MCF 10A (cell line): ENCODE measurements at regions not wholly inside any gene's neighbourhood (a gene's known extent, or its start where the extent isn't known, plus 50 kb on each side); places are given as distances from the start of the nearest gene placed in this dataset.

Experiments used
- BruUV-seq: library from RNA; stranded (reverse); fragments of 400-500 nt; replicated peaks from 2 replicates; lab custom pipeline; 2021; lab: Mats Ljungman, UMichigan
- CTCF ChIA-PET: fragments of 300-600 bp; sonication (Branson Sonifier 250); formaldehyde crosslinking; extraction: SDS; loops from one replicate; lab custom pipeline; 2021; ENCODE audit warnings: antibody characterized with exemption, inconsistent platforms; lab: Yijun Ruan, JAX
- POLR2A ChIA-PET: fragments of 300-600, 350-650 bp; sonication (Branson Sonifier 250); formaldehyde crosslinking; extraction: SDS; loops from one replicate; lab custom pipeline; 2020; ENCODE audit warnings: antibody characterized with exemption, inconsistent platforms; lab: Yijun Ruan, JAX
- DNase-seq: peaks from one replicate; pipeline ENCODE4 v3.0.0-alpha.2; 2018; ENCODE audit not compliant: unreplicated experiment
- H3K27ac Mint-ChIP-seq: one replicate; pipeline ENCODE4 v1.8.0; 2022; ENCODE audit warnings: mild to moderate bottlenecking, low read depth, mixed read lengths; ENCODE audit not compliant: unreplicated experiment
- H3K27me3 Mint-ChIP-seq: one replicate; pipeline ENCODE4 v1.8.0; 2022; ENCODE audit warnings: mixed read lengths; ENCODE audit not compliant: insufficient read depth, unreplicated experiment
- H3K36me3 Mint-ChIP-seq: one replicate; pipeline ENCODE4 v1.8.0; 2022; ENCODE audit warnings: mild to moderate bottlenecking, moderate library complexity, mixed read lengths; ENCODE audit not compliant: insufficient read depth, unreplicated experiment
- H3K4me1 Mint-ChIP-seq: one replicate; pipeline ENCODE4 v1.8.0; 2022; ENCODE audit warnings: mixed read lengths; ENCODE audit not compliant: insufficient read depth, unreplicated experiment
- H3K4me3 Mint-ChIP-seq: one replicate; pipeline ENCODE4 v1.8.0; 2022; ENCODE audit warnings: mild to moderate bottlenecking, moderate library complexity, mixed read lengths; ENCODE audit not compliant: unreplicated experiment
- H3K9me3 Mint-ChIP-seq: one replicate; pipeline ENCODE4 v1.8.0; 2022; ENCODE audit warnings: mixed read lengths; ENCODE audit not compliant: unreplicated experiment
- intact Hi-C: fragments of 100-400 bp; cut with micrococcal nuclease; formaldehyde crosslinking; loops from 2 replicates; pipeline ENCODE4 v1.14.1; 2022
- TF ChIP-seq, protein P1 (sequence below): fragments of 200-600 bp; IDR thresholded peaks from one replicate; pipeline ENCODE4 v1.8.0; 2022; ENCODE audit warnings: antibody characterized with exemption, mild to moderate bottlenecking; ENCODE audit not compliant: unreplicated experiment

DNA sequence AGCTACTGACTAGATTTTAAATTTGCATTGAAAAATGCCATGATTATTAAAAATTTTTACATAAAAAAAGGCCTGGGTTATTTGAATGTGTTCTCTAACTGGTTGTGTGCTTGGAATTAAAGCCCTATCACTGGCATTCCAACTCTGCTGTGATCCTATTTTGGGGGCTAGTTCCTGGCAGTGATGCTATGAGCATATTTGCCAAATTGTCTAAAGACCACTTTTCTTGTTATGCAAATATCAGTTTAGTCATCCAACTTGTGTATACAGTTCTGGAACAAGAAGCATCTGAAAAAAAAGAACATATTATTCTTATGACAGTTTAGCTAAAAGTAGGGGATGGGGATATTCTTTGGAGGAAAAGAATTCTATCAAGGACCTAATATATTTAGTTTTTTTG is 243.4 kb upstream of the ZNF717 start:
- no peaks in the 10 kb centered on the region for H3K27me3 Mint-ChIP-seq
- no peak for DNase-seq
- no peak overlapping the region for H3K27ac Mint-ChIP-seq
- H3K4me1 Mint-ChIP-seq: no peaks in the 10 kb centered on the region
- intact Hi-C loops: no loop called here
- TF ChIP-seq, protein P1, sequence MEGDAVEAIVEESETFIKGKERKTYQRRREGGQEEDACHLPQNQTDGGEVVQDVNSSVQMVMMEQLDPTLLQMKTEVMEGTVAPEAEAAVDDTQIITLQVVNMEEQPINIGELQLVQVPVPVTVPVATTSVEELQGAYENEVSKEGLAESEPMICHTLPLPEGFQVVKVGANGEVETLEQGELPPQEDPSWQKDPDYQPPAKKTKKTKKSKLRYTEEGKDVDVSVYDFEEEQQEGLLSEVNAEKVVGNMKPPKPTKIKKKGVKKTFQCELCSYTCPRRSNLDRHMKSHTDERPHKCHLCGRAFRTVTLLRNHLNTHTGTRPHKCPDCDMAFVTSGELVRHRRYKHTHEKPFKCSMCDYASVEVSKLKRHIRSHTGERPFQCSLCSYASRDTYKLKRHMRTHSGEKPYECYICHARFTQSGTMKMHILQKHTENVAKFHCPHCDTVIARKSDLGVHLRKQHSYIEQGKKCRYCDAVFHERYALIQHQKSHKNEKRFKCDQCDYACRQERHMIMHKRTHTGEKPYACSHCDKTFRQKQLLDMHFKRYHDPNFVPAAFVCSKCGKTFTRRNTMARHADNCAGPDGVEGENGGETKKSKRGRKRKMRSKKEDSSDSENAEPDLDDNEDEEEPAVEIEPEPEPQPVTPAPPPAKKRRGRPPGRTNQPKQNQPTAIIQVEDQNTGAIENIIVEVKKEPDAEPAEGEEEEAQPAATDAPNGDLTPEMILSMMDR: no peak
- CTCF ChIA-PET: no interaction called here
- H3K36me3 Mint-ChIP-seq: no peaks in the 10 kb centered on the region
- no peak overlapping the region for H3K4me3 Mint-ChIP-seq
- no TSS peak for BruUV-seq
- POLR2A ChIA-PET: no interaction called here
- no peaks in the 10 kb centered on the region for H3K9me3 Mint-ChIP-seq

DNA sequence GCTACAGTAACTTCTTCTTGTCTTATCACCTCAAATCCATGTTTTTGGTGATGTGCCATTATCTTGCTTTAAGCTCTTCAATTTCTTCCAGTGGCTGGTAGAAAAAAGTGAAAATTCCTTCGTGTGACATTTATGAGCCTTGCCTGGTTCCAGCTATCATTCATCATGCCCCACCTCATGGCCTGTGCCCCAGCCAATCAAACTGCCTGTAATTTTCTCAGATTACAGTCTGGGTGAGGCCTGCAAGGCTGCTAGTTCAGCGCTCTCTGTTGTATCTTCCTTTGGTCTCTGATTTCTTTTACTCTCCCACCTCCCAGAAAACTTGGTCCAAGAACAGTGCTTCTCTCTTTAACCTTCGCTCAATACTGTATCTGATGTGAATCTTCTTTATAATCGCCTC is 249.3 kb upstream of the ZNF717 start:
- TF ChIP-seq, protein P1: no peak
- intact Hi-C loops: no loop called here
- no peak overlapping the region for H3K27ac Mint-ChIP-seq
- H3K27me3 Mint-ChIP-seq: no peaks in the 10 kb centered on the region
- H3K4me1 Mint-ChIP-seq: no peaks in the 10 kb centered on the region
- H3K9me3 Mint-ChIP-seq: peaks cover 10% of the 10 kb centered on the region
- no peak overlapping the region for H3K4me3 Mint-ChIP-seq
- BruUV-seq: no TSS peak
- DNase-seq: no peak
- ChIA-PET POLR2A (no interaction called here), CTCF (interaction anchor here (0.6 to 2.3 kb wide), 4 partner anchors 9 to 602 kb away, joined by 3 to 10 read pairs (median 4); no protein-coding TSS in a partner anchor)
- no peaks in the 10 kb centered on the region for H3K36me3 Mint-ChIP-seq

DNA sequence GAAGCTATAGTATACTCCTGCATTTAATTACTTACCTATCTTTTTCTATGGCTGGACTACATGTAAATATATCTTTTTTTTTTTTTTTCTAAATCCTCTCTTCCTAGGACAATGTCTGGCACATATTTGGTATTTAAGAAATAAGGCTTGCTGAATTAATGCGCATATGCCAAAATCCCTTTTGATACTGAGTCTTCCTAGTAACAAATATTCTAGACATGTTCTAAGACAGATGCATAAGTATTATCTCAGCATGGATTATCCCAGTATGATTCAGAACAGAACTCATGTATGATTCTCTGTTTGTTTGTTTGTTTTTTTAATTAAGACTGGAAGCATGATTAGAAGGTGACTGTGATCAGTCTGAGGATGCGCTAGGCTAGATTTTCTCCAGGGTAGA is 249.8 kb upstream of the ZNF717 start:
- no TSS peak for BruUV-seq
- Mint-ChIP-seq H3K27ac (no peak overlapping the region), H3K27me3 (no peaks in the 10 kb centered on the region), H3K36me3 (no peaks in the 10 kb centered on the region), H3K9me3 (peaks cover 10% of the 10 kb centered on the region), H3K4me3 (no peak overlapping the region), H3K4me1 (no peaks in the 10 kb centered on the region)
- no peak for DNase-seq
- ChIA-PET POLR2A (no interaction called here), CTCF (interaction anchor here (1.3 to 2.3 kb wide), 3 partner anchors 9 to 10 kb away, joined by 4 to 10 read pairs (median 5); no protein-coding TSS in a partner anchor)
- TF ChIP-seq, protein P1: no peak
- intact Hi-C loops: no loop called here

DNA sequence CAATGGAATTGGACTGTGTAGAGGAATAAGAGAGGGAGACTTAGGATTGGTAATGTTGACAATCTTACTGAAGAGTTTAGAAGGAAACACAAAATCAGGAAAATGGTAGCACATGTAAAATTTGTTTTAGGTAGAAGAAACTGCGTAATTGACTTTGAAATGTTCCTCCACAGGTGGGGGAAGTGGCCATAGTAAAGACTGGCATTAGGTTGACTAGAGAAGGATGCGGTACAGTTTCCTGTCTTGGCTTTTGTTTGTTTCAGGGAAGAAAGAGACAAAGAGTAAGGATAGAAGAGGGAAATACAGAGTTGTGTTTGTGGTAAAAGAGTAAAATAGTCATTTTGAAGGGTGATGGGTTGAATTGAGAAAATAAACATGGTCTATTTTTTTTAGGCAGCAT is 253.6 kb upstream of the ZNF717 start:
- POLR2A ChIA-PET: no interaction called here
- no peak for DNase-seq
- intact Hi-C loops: no loop called here
- Mint-ChIP-seq H3K4me1 (no peaks in the 10 kb centered on the region), H3K27me3 (no peaks in the 10 kb centered on the region), H3K27ac (no peak overlapping the region), H3K9me3 (peaks cover 10% of the 10 kb centered on the region), H3K4me3 (no peak overlapping the region), H3K36me3 (no peaks in the 10 kb centered on the region)
- no TSS peak for BruUV-seq
- TF ChIP-seq, protein P1: no peak
- CTCF ChIA-PET: no interaction called here
